Stomach (tissue), 4 donors: ENCODE measurements at regions not wholly inside any gene's neighbourhood (a gene's known extent, or its start where the extent isn't known, plus 50 kb on each side); places are given as distances from the start of the nearest gene placed in this dataset.

Source experiments
- CTCF ChIP-seq, 7 experiments: fragments of 450-650 bp in 4 of 7; fragments of 200-600 bp in 3 of 7; sonication (generic) in 3 of 7; IDR thresholded peaks; one replicate each; pipeline ENCODE4 v1.5.1; 2016 to 2019; ENCODE audit warnings: antibody characterized with exemption in 7 of 7, control low read depth in 2 of 7, mild to moderate bottlenecking in 1 of 7
- POLR2A ChIP-seq, 4 donors: fragments of 450-650 bp; IDR thresholded peaks; one replicate each; pipeline ENCODE4 v1.6.1; 2016; ENCODE audit warnings: antibody characterized with exemption in 4 of 4, control low read depth in 2 of 4, mild to moderate bottlenecking in 1 of 4, moderate library complexity in 1 of 4

GRCh38 chr20:59499863-59500262 is 104.5 kb upstream of the PHACTR3 start:
- TF ChIP-seq CTCF (IDR thresholded peaks at IDR 0.05) (no peak), POLR2A (IDR thresholded peaks at IDR 0.05) (no peak)
